NCI-H2107 (cell line): ENCODE measurements at regions not wholly inside any gene's neighbourhood (a gene's known extent, or its start where the extent isn't known, plus 50 kb on each side); places are given as distances from the start of the nearest gene placed in this dataset.
"Not testable (repeated sequence)": the region's sequence is repeated elsewhere in the genome, so short reads cannot be mapped to it uniquely, and the experiment has no call there.

Experiments
- DNase-seq: peaks from one replicate; lab custom pipeline; 2025; lab: John Stamatoyannopoulos, UW

DNA sequence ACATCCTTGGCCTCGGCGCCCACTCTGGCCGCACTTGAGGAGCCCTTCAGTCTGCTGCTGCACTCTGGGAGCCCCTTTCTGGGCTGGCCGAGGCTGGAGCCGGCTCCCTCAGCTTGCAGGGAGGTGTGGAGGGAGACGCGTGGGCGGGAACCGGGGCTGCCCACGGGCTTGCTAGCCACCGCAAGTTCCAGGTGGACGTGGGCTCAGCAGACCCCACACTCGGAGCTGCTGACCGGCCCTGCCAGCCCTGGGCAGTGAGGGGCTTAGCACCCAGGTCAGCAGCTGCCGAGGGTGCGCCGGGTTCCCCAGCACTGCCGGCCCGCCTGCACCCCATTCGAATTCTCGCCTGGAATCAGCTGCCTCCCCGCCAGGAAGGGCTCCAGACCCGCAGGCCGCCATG is 1892.3 kb upstream of the PCDH7 start:
- DNase-seq, result no peak

GRCh38 chr4:28831867-28832266 is 1888.3 kb upstream of the PCDH7 start:
- DNase-seq, result no peak

DNA sequence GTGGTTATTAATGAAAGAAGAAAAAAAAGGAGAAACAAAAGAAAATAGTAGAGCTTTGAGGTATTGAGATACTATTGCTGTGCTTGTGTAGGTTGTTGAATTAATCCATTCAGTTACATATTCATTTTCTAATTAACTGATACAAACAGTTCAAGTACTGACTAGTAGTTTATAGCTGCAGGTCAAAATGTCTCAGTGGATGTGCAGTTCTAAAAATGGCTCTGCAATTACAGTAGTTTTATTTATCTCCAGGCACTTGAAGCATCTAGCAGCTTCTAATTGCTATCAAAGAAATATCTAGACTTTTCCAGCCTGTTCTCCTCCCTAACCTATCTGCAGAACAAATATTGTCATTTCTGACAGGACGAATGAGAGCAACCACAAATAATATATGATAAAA is 1887.7 kb upstream of the PCDH7 start:
- no peak for DNase-seq

DNA sequence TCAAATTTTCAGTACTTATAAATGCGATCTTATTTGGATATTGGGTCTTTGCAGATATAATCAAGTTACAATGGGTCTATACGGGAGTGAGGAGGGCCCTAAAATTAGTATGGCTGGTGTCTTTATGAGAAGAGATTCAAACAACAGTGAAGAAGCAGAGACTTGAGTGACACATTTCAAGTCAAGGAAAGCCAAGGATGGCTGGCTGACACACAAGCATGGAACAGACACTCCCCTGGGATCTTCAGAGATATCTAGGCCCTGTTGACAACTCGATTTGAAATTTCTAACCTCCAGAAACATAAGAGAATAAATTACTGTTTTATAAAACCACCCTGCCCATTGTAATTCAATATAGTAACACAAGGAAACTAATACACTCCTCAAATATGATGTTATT is 1886.0 kb upstream of the PCDH7 start:
- DNase-seq, result no peak

GRCh38 chr4:28835501-28835900 is 1884.7 kb upstream of the PCDH7 start:
- no peak for DNase-seq

DNA sequence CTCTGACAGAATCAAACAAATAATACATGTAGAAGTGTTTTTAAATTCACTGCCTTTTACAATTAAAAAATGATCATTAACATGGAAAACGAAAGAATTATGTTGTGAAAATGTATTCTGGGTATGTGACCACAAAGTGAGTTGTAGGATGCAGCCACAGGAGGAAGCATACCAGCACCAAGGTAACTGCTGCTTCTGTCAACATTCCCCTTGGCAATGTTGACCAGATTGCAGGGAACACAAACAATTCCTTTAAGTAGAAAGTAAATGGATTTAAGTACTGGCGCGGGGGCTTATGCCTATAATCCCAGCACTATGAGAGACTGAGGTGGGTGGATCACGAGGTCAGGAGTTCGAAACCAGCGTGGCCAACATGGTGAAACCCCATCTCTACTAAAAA is 1877.9 kb upstream of the PCDH7 start:
- no peak for DNase-seq

- DNase-seq, result no peak
These were observed 1875.0 kb upstream of the PCDH7 start for GRCh38 chr4:28845158-28845557.

- DNase-seq, result not testable (repeated sequence)
These were observed 1863.1 kb upstream of the PCDH7 start for GRCh38 chr4:28857028-28857427.

DNA sequence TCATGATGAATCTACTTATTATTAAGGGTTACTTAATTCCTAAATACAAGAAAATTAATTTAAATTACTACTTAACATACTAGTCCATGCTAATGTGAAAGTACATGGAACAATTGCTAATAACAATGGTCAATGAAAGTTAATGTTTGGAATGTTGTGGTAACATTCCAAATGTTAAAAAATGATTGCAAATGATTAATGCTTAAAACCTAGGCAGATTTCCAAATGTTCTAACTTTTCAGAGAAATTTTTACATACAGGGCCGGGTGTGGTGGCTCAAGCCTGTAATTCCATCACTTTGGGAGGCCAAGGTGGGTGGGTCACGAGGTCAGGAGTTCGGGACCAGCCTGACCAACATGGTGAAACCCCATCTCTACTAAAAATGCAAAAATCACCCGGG is 1851.3 kb upstream of the PCDH7 start:
- no peak for DNase-seq

GRCh38 chr4:28879178-28879577 is 1841.0 kb upstream of the PCDH7 start:
- DNase-seq, result no peak

GRCh38 chr4:28879900-28880299 is 1840.3 kb upstream of the PCDH7 start:
- DNase-seq, result no peak

GRCh38 chr4:28883211-28883610 is 1837.0 kb upstream of the PCDH7 start:
- DNase-seq, result no peak

DNA sequence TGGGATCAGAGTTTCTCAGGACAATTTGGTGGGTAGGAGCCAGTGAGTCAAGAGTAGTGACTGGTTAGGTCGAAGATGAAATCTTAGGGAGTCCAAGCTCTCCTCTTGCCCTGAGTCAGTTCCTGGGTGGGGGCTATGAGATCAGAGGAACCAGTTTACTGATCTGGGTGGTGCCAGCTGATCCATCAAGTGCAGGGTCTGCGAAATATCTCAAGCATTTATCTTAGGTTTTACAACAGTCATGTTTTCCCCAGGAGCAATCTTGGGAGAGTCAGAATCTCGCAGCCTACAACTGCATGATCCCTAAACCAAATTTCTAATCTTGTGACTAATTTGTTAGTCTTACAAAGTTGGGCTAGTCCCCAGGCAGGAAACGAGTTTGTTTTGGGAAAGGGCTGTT is 1833.2 kb upstream of the PCDH7 start:
- DNase-seq, result no peak

GRCh38 chr4:28890949-28891775 is 1829.0 kb upstream of the PCDH7 start:
- no peak for DNase-seq

DNA sequence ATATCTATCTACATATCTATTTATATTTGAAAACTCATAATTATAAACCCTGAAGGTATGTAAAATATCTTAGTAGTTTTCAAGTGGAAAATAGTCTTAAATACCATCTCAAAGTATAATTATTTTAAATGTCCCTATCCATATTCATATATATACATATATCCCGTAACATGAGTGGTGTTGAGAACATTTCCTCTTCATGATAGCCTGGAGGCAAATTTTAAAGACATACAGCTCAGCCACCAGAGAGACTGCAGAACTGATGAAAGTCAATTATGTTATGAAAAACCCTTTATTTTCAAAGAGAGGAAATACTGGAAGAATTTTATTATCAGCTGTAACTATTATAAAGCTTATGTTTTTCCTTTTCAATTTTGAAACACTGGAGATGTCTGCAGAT is 1806.7 kb upstream of the PCDH7 start:
- DNase-seq, result no peak

DNA sequence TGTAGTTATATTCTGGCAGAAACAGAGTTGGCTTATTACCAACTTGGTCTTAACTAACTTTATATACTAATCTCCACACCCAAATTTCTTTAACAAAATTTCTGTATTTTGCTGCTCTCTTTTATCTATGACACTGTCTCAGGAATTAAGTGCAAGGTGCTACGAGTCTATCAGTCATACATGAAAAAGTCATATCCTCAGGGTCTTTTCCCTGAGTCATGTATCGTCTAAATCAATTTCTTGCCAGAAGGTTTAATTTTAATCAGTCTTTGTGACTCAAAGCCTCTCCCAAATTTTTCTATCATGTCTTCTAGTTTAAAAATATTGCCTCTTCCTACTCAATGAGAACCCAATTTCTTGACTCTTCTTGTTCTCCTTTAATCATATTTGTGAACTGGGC is 1803.6 kb upstream of the PCDH7 start:
- no peak for DNase-seq

GRCh38 chr4:28918871-28919270 is 1801.3 kb upstream of the PCDH7 start:
- no peak for DNase-seq

GRCh38 chr4:28921886-28922285 is 1798.3 kb upstream of the PCDH7 start:
- no peak for DNase-seq

DNA sequence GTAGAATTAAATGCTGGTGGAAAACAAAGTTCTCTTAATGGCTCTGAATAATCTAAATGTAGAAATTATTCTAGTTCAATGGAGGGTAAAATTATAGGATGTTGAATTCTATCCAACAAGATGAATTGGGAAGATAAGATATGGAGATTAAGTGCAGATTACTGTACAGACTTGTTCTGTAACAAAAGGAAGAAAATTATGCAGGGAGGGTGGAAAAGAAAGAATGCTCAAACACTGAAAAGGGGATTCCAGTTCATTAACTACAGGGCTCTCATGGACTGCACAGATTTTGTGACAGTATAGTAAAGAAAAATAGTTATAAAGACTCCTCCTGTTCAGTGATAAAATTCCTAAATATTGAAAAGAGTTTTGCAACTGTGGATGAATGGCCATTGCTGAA is 1794.0 kb upstream of the PCDH7 start:
- DNase-seq, result no peak

DNA sequence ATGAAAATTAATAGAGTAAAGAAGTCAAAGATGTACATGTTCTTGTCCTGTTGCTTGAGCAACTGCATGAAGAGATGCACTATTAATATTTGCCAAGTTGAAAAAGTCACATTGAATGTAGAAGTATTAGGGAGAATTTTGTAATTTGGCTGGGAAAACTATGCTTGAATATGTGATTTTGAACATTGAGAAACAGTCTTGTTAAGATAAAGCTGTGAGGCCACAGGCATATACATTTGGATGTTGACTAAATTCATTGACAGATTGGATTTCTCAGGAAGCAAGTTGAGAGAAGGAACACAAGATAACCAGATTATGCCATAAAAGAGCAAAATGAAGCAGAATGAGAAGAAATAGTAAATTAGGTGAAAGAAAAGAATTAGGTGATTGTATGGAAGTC is 1777.5 kb upstream of the PCDH7 start:
- DNase-seq, result no peak

- DNase-seq, result no peak
These were observed 1772.8 kb upstream of the PCDH7 start for GRCh38 chr4:28947374-28947773.

DNA sequence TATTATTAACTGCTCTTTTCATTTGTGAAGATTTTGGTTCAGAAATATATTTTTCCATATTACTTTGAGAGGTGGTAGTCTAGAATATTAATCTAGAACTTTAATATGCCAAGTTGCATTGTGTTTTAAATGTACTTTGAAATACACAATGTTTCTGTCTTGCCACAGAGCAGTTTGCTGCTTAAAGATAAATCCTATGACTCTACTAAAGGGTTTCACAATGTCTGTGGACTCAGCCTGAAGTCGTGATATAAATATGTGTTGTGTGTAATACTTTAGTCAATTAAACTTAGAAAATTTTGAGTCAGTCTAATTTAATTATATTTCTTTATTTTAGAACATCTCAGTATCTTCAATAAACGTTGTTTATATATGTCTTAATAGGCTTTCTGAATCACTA is 1771.7 kb upstream of the PCDH7 start:
- no peak for DNase-seq

DNA sequence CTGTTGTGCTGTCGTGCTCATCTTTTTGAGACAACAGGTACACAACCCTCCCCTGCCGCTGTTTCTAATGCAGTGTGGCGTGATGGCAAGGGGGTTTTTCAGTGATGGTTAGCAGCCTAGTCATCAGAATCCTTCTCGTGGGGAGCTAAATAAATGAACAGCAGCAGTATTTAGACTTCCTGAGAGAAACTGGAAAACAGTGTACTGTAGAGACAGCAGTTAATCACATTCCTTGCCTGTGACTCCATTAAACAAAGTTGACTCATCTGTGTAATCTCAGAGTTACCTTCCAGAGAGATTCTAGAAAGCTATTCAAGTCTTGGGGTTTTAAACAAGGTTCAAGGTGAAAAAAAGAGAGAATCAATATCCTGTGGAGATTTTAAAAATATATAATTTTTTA is 1753.2 kb upstream of the PCDH7 start:
- DNase-seq, result no peak

GRCh38 chr4:28973587-28974350 is 1746.4 kb upstream of the PCDH7 start:
- no peak for DNase-seq
